OCI-LY7 (cell line): ENCODE measurements at regions not wholly inside any gene's neighbourhood (a gene's known extent, or its start where the extent isn't known, plus 50 kb on each side); places are given as distances from the start of the nearest gene placed in this dataset.

Source experiments
- BruUV-seq: library from RNA; stranded (reverse); fragments of 400-500 nt; replicated peaks from 2 replicates; lab custom pipeline; 2021; lab: Mats Ljungman, UMichigan
- CTCF ChIA-PET: fragments of 300-600 bp; sonication (Branson Sonifier 250); formaldehyde crosslinking; loops from one replicate; lab custom pipeline; 2022; ENCODE audit warnings: antibody characterized with exemption; ENCODE audit not compliant: unreplicated experiment; lab: Charles Lee
- POLR2A ChIA-PET: fragments of 300-600 bp; sonication (Branson Sonifier 250); formaldehyde crosslinking; loops from one replicate; lab custom pipeline; 2022; ENCODE audit warnings: antibody characterized with exemption; lab: Charles Lee
- DNase-seq: peaks from one replicate; pipeline ENCODE4 v3.0.0-alpha.2; 2015; ENCODE audit warnings: low spot score
- H2AFZ ChIP-seq: fragments of 200-600 bp; sonication (generic), shearing (Covaris generic); 2 replicates; pipeline ENCODE4 v1.6.1; 2014; ENCODE audit warnings: mild to moderate bottlenecking, antibody characterized with exemption, low read length, moderate library complexity
- H3K27ac ChIP-seq: fragments of 200-600 bp; sonication (generic); 2 replicates; pipeline ENCODE4 v1.5.1; 2014; ENCODE audit warnings: mixed run types, low read depth, mild to moderate bottlenecking, moderate library complexity, low read length, inconsistent platforms; ENCODE audit not compliant: poor library complexity, severe bottlenecking
- H3K36me3 ChIP-seq: fragments of 200-600 bp; sonication (generic); 2 replicates; pipeline ENCODE4 v1.6.1; 2014; ENCODE audit warnings: mild to moderate bottlenecking, antibody characterized with exemption, low read length, moderate library complexity, mixed read lengths; ENCODE audit not compliant: insufficient read depth
- H3K4me1 ChIP-seq: fragments of 200-600 bp; sonication (generic); 2 replicates; pipeline ENCODE4 v1.5.1; 2014; ENCODE audit warnings: mild to moderate bottlenecking, low read length; ENCODE audit not compliant: insufficient read depth, poor library complexity, severe bottlenecking
- H3K4me2 ChIP-seq: fragments of 200-600 bp; sonication (generic); 2 replicates; pipeline ENCODE4 v1.6.1; 2014; ENCODE audit warnings: mild to moderate bottlenecking, low read length
- H3K4me3 ChIP-seq: fragments of 200-600 bp; sonication (generic); 2 replicates; pipeline ENCODE4 v1.5.1; 2014; ENCODE audit warnings: mild to moderate bottlenecking, low read depth, low read length; ENCODE audit not compliant: poor library complexity, severe bottlenecking
- H3K79me2 ChIP-seq: fragments of 200-600 bp; sonication (generic); 2 replicates; pipeline ENCODE4 v1.6.1; 2016; ENCODE audit warnings: low read depth, mild to moderate bottlenecking, low read length, moderate library complexity, mixed read lengths; ENCODE audit not compliant: insufficient read depth
- H3K9me2 ChIP-seq: fragments of 200-600 bp; sonication (generic); 2 replicates; pipeline ENCODE4 v1.6.1; 2016; ENCODE audit warnings: mild to moderate bottlenecking, low read length, mixed read lengths; ENCODE audit not compliant: insufficient read depth
- H3K9me3 ChIP-seq: fragments of 200-600 bp; sonication (generic); 2 replicates; pipeline ENCODE4 v1.6.1; 2014; ENCODE audit warnings: mild to moderate bottlenecking, mixed run types, low read length, mixed read lengths
- H4K20me1 ChIP-seq: fragments of 200-600 bp; sonication (generic); 2 replicates; pipeline ENCODE4 v1.6.1; 2014; ENCODE audit warnings: mild to moderate bottlenecking, antibody characterized with exemption, low read length, moderate library complexity, mixed read lengths; ENCODE audit not compliant: insufficient read depth
- EZH2phosphoT487 ChIP-seq: fragments of 200-600 bp; sonication (generic); IDR thresholded peaks from 2 replicates; pipeline ENCODE4 v1.6.1; 2018; ENCODE audit warnings: low read depth, borderline replicate concordance, mild to moderate bottlenecking, mixed run types, antibody characterized with exemption, low read length, moderate library complexity, mixed read lengths
- intact Hi-C: fragments of 100-400 bp; cut with micrococcal nuclease; formaldehyde crosslinking; loops from one replicate; pipeline ENCODE4 v1.10.0; 2022; ENCODE audit not compliant: unreplicated experiment
- TF ChIP-seq, protein P1 (sequence below): fragments of 200-600 bp; sonication (generic); conservative IDR thresholded peaks from 2 replicates; pipeline ENCODE4 v1.5.1; 2014; ENCODE audit warnings: mild to moderate bottlenecking, antibody characterized with exemption, low read length, moderate library complexity, mixed read lengths

DNA sequence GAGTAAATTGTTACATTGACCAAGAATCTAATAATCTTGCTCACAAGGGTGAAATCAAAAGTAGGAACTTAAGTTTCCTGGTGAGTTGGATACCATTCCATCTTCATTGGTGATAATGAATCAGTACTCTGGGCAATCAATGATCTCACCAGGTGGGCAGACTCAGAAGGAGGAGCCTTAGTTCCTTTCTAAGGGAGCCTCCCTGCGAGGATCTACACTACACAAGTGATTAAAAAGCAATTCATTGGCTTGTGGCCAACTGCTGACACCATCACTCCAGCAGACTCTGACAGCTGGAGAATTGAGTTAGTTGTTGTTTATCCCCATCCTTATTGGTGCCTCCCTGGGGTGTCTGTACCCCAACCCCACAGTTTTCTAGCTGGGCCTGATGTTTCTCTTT, 84.1 kb upstream of the VANGL1 start:
- Histone ChIP-seq H3K79me2 (no peaks in the 10 kb centered on the region), H3K4me1 (no peaks in the 10 kb centered on the region), H4K20me1 (no peaks in the 10 kb centered on the region), H3K9me3 (no peaks in the 10 kb centered on the region), H3K4me2 (no peak overlapping the region), H3K9me2 (no peaks in the 10 kb centered on the region), H3K27ac (no peak overlapping the region), H3K4me3 (no peak overlapping the region), H3K36me3 (no peaks in the 10 kb centered on the region), H2AFZ (no peak overlapping the region)
- intact Hi-C loops: no loop called here
- POLR2A ChIA-PET: no interaction called here
- BruUV-seq: no TSS peak
- CTCF ChIA-PET: no interaction called here
- no peak for DNase-seq
- TF ChIP-seq, protein P1, sequence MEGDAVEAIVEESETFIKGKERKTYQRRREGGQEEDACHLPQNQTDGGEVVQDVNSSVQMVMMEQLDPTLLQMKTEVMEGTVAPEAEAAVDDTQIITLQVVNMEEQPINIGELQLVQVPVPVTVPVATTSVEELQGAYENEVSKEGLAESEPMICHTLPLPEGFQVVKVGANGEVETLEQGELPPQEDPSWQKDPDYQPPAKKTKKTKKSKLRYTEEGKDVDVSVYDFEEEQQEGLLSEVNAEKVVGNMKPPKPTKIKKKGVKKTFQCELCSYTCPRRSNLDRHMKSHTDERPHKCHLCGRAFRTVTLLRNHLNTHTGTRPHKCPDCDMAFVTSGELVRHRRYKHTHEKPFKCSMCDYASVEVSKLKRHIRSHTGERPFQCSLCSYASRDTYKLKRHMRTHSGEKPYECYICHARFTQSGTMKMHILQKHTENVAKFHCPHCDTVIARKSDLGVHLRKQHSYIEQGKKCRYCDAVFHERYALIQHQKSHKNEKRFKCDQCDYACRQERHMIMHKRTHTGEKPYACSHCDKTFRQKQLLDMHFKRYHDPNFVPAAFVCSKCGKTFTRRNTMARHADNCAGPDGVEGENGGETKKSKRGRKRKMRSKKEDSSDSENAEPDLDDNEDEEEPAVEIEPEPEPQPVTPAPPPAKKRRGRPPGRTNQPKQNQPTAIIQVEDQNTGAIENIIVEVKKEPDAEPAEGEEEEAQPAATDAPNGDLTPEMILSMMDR: no peak
- no peak for TF ChIP-seq EZH2phosphoT487

- ChIA-PET POLR2A (no interaction called here), CTCF (no interaction called here)
- Histone ChIP-seq H3K9me2 (no peaks in the 10 kb centered on the region), H3K4me3 (no peak overlapping the region), H3K27ac (no peak overlapping the region), H3K79me2 (no peaks in the 10 kb centered on the region), H3K9me3 (no peaks in the 10 kb centered on the region), H4K20me1 (no peaks in the 10 kb centered on the region), H3K4me2 (no peak overlapping the region), H3K36me3 (no peaks in the 10 kb centered on the region), H3K4me1 (no peaks in the 10 kb centered on the region), H2AFZ (no peak overlapping the region)
- intact Hi-C loops: no loop called here
- TF ChIP-seq, protein P1: no peak
- no peak for TF ChIP-seq EZH2phosphoT487
- DNase-seq: no peak
- no TSS peak for BruUV-seq
These were observed 85.5 kb upstream of the VANGL1 start for GRCh38 chr1:115556236-115556635.

GRCh38 chr1:115555446-115555845, 86.3 kb upstream of the VANGL1 start:
- POLR2A ChIA-PET: no interaction called here
- CTCF ChIA-PET: no interaction called here
- DNase-seq: no peak
- no peak overlapping the region for H3K27ac ChIP-seq
- H3K4me3 ChIP-seq: no peak overlapping the region
- no peaks in the 10 kb centered on the region for H4K20me1 ChIP-seq
- H3K9me3 ChIP-seq: no peaks in the 10 kb centered on the region
- no peak overlapping the region for H2AFZ ChIP-seq
- TF ChIP-seq, protein P1: no peak
- no peak for TF ChIP-seq EZH2phosphoT487
- no peaks in the 10 kb centered on the region for H3K36me3 ChIP-seq
- intact Hi-C loops: no loop called here
- H3K9me2 ChIP-seq: no peaks in the 10 kb centered on the region
- H3K4me2 ChIP-seq: no peak overlapping the region
- no TSS peak for BruUV-seq
- no peaks in the 10 kb centered on the region for H3K4me1 ChIP-seq
- no peaks in the 10 kb centered on the region for H3K79me2 ChIP-seq
